ENCODE measurements at regions not wholly inside any gene's neighbourhood (a gene's known extent, or its start where the extent isn't known, plus 50 kb on each side); places are given as distances from the start of the nearest gene placed in this dataset.

DNA sequence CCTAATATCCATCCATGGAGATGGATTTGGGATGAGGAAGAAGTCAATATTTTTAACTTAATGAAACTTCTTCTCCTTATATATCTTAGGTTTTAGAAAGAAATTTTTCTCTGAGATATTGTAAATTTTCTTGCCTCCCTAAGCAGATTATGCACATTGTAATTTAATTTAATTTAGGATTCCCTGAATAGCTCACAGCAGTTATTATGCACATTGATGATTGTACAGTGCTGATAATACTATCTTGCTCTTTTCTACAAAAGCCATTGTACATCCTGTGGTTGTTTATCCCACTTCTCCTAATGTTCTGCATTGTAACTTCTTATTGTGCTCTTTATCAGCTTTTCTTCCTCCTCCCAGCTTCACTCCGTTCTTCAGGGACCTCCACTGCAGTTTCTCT lies 410.4 kb upstream of the WWC1 start:
- intact Hi-C loops (cut with DNase I) = no loop called here
- TF ChIP-seq POLR2A (IDR thresholded peaks at IDR 0.05) = no peak
- TF ChIP-seq, protein P1, sequence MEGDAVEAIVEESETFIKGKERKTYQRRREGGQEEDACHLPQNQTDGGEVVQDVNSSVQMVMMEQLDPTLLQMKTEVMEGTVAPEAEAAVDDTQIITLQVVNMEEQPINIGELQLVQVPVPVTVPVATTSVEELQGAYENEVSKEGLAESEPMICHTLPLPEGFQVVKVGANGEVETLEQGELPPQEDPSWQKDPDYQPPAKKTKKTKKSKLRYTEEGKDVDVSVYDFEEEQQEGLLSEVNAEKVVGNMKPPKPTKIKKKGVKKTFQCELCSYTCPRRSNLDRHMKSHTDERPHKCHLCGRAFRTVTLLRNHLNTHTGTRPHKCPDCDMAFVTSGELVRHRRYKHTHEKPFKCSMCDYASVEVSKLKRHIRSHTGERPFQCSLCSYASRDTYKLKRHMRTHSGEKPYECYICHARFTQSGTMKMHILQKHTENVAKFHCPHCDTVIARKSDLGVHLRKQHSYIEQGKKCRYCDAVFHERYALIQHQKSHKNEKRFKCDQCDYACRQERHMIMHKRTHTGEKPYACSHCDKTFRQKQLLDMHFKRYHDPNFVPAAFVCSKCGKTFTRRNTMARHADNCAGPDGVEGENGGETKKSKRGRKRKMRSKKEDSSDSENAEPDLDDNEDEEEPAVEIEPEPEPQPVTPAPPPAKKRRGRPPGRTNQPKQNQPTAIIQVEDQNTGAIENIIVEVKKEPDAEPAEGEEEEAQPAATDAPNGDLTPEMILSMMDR (IDR thresholded peaks at IDR 0.05) = no peak
- DNase-seq = no peak
- 53 to 62% (median 59%) methylated on average over 1 of the region's 1 CpG for WGBS, 4 donors
- Histone ChIP-seq H3K27ac (no peak overlapping the region), H3K4me3 (no peak overlapping the region), H3K36me3 (replicated peaks in 1 of 2) (no peaks in the 10 kb centered on the region), H3K27me3 (no peaks in the 10 kb centered on the region), H3K9me3 (replicated peaks in 1 of 3) (no peaks in the 10 kb centered on the region), H3K4me1 (replicated peaks in 1 of 2) (no peaks in the 10 kb centered on the region)

DNA sequence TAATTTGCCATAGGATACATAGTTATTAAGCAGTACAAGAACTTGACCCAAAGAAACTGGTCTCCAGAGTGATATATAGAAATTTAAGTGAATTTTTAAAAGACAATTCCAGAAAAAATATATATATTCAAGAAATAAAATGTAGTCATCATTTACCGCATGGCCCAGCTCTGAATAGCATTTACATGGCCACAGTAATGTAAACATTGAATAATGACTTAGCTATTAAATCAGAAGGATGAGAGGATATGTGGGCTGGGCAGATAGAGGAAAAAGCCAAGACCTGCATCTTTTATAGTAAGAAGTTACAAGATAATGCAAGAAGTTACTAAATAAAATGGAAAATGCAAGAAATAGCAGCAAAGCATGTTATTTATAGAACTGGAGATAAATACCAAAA lies 405.2 kb upstream of the WWC1 start:
- WGBS, 4 donors = 69 to 90% (median 83%) methylated on average over 1 of the region's 1 CpG
- Histone ChIP-seq H3K36me3 (replicated peaks in 1 of 2) (no peaks in the 10 kb centered on the region), H3K27me3 (no peaks in the 10 kb centered on the region), H3K4me1 (replicated peaks in 1 of 2) (no peaks in the 10 kb centered on the region), H3K9me3 (replicated peaks in 1 of 3) (no peaks in the 10 kb centered on the region), H3K4me3 (no peak overlapping the region), H3K27ac (no peak overlapping the region)
- no peak for DNase-seq
- TF ChIP-seq POLR2A (IDR thresholded peaks at IDR 0.05) = no peak
- TF ChIP-seq, protein P1 (IDR thresholded peaks at IDR 0.05) = no peak
- intact Hi-C loops (cut with DNase I) = no loop called here

DNA sequence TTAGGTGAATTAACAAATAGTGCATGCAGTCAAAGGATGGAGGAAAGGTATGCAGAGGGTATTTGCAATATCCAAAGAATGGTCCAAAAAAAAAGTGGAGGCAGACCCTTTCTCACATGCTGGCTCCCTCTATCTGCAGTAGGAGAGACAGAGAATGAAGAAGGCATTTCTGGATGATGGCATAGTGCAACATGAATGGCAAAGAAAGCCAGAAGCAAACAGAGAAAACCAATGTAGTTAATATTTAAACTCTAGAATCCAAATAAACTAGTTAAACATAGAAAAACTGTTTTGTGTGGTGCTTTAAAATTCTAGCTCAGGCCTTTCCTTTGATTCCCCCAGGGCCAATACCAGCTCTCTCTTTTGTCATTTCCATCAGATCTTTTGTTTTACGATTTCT lies 403.1 kb upstream of the WWC1 start:
- DNase-seq = no peak
- H3K4me3 ChIP-seq = no peak overlapping the region
- intact Hi-C loops (cut with DNase I) = no loop called here
- 43 to 68% (median 46%) methylated on average over 1 of the region's 1 CpG for WGBS, 4 donors
- H3K9me3 ChIP-seq (replicated peaks in 1 of 3) = no peaks in the 10 kb centered on the region
- no peaks in the 10 kb centered on the region for H3K36me3 ChIP-seq (replicated peaks in 1 of 2)
- TF ChIP-seq, protein P1 (IDR thresholded peaks at IDR 0.05) = no peak
- no peak for TF ChIP-seq POLR2A (IDR thresholded peaks at IDR 0.05)
- H3K27me3 ChIP-seq = no peaks in the 10 kb centered on the region
- H3K27ac ChIP-seq = no peak overlapping the region
- no peaks in the 10 kb centered on the region for H3K4me1 ChIP-seq (replicated peaks in 1 of 2)

DNA sequence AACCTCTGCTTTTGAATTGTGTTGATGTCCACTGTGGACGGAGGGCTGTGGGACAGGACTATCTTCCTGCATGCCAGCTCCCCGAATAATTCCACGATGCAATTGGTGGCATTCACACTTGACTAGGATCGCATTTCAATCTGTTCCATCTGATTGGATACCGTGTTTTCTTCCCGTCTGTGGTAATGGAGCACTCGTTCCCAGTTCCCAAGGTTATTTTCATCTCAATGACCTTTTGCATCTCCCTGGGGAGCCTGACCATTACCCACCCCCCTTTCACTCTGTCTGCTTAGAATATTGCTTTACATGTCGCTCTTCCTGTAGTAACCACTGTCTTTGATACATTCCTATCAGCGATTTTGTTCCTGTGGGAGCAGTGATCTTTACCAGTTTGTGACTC lies 402.2 kb upstream of the WWC1 start:
- no peak overlapping the region for H3K4me3 ChIP-seq
- 61 to 74% (median 64%) methylated on average over 9 of the region's 9 CpGs for WGBS, 4 donors
- DNase-seq = no peak
- no peak overlapping the region for H3K27ac ChIP-seq
- no peaks in the 10 kb centered on the region for H3K27me3 ChIP-seq
- no peaks in the 10 kb centered on the region for H3K36me3 ChIP-seq (replicated peaks in 1 of 2)
- intact Hi-C loops (cut with DNase I) = no loop called here
- H3K4me1 ChIP-seq (replicated peaks in 1 of 2) = no peaks in the 10 kb centered on the region
- H3K9me3 ChIP-seq (replicated peaks in 1 of 3) = no peaks in the 10 kb centered on the region
- TF ChIP-seq, protein P1 (IDR thresholded peaks at IDR 0.05) = no peak
- TF ChIP-seq POLR2A (IDR thresholded peaks at IDR 0.05) = no peak
